HepG2 (cell line): ENCODE measurements at regions not wholly inside any gene's neighbourhood (a gene's known extent, or its start where the extent isn't known, plus 50 kb on each side); places are given as distances from the start of the nearest gene placed in this dataset.

Experiments used
- ATAC-seq: fragments of 200-7000 bp; cut with Tn5 transposase; 3 replicates; pipeline ENCODE4 v1.9.1; 2020; ENCODE audit warnings: mild to moderate bottlenecking, moderate library complexity
- BruUV-seq: library from RNA; stranded (reverse); fragments of 400-500 nt; replicated peaks from 2 replicates; lab custom pipeline; 2021; lab: Mats Ljungman, UMichigan
- CTCF ChIA-PET: fragments of 300-600 bp; formaldehyde crosslinking; extraction: SDS; loops from one replicate; lab custom pipeline; 2021; ENCODE audit warnings: low total read pairs, inconsistent platforms, low intra/inter-chr PET ratio; lab: Yijun Ruan, JAX
- POLR2A ChIA-PET: fragments of 350-600 bp; sonication (Branson Sonifier 250); formaldehyde crosslinking; loops from one replicate; lab custom pipeline; 2020; ENCODE audit warnings: antibody characterized with exemption, inconsistent platforms; lab: Yijun Ruan, JAX
- DNase-seq: peaks from one replicate; pipeline ENCODE4 v3.0.0-alpha.2; 2015; ENCODE audit warnings: low spot score
- FAIRE-seq: peaks from 3 replicates; lab custom pipeline; 2011; peaks lifted over from hg19 to GRCh38; lab: Jason Lieb, UNC
- H2AFZ ChIP-seq: one replicate; pipeline ENCODE4 v1.6.1; 2011; ENCODE audit warnings: low read length, inconsistent platforms
- H3K27ac ChIP-seq: fragments of 300-600 bp; 3 replicates; pipeline ENCODE4 v1.8.0; 2011; ENCODE audit warnings: mixed run types, mild to moderate bottlenecking, mixed read lengths, low read length, inconsistent platforms; ENCODE audit not compliant: insufficient read depth; ENCODE audit errors: extremely low read length
- H3K27me3 ChIP-seq, 2 experiments: fragments of 200-600 bp in 1 of 2; 2 replicates in 1 of 2; 3 replicates in 1 of 2; pipeline versions ENCODE4 v1.6.0 to v1.8.0; 2011; ENCODE audit warnings: low read length in 2 of 2, mild to moderate bottlenecking in 2 of 2, moderate library complexity in 2 of 2, inconsistent platforms in 1 of 2; ENCODE audit not compliant: insufficient read depth in 2 of 2, control insufficient read depth in 1 of 2
- H3K36me3 ChIP-seq, 2 experiments: fragments of 200-600 bp in 1 of 2; replicated peaks in 1 of 2; 2 replicates in 1 of 2; 3 replicates in 1 of 2; pipeline versions ENCODE4 v1.5.1 to v1.8.0; 2011; ENCODE audit warnings: low read length in 2 of 2, inconsistent platforms in 1 of 2; ENCODE audit not compliant: insufficient read depth in 2 of 2, control insufficient read depth in 1 of 2
- H3K4me1 ChIP-seq: 2 replicates; pipeline ENCODE4 v1.5.1; 2012; ENCODE audit warnings: low read length, inconsistent platforms; ENCODE audit not compliant: insufficient read depth
- H3K4me2 ChIP-seq: 2 replicates; pipeline ENCODE4 v1.6.0; 2011; ENCODE audit warnings: low read depth, low read length, inconsistent platforms
- H3K4me3 ChIP-seq, 3 experiments: fragments of 200-600 bp in 1 of 3; sonication (generic), shearing (Covaris generic) in 1 of 3; replicated peaks in 1 of 3; 2 replicates each; pipeline ENCODE4 v1.5.1; 2011 to 2016; ENCODE audit warnings: low read length in 3 of 3, inconsistent platforms in 2 of 3, low read depth in 2 of 3, mild to moderate bottlenecking in 2 of 3, control low read depth in 1 of 3, mixed read lengths in 1 of 3; ENCODE audit not compliant: insufficient read depth in 1 of 3
- H3K79me2 ChIP-seq: one replicate; pipeline ENCODE4 v1.6.1; 2011; ENCODE audit warnings: low read length, inconsistent platforms; ENCODE audit not compliant: insufficient read depth
- H3K9ac ChIP-seq: 2 replicates; pipeline ENCODE4 v1.6.0; 2011; ENCODE audit warnings: mild to moderate bottlenecking, low read depth, low read length, inconsistent platforms; ENCODE audit not compliant: insufficient read depth
- H3K9me3 ChIP-seq: 2 replicates; pipeline ENCODE4 v1.5.1; 2012; ENCODE audit warnings: mild to moderate bottlenecking, low read length
- H4K20me1 ChIP-seq: 2 replicates; pipeline ENCODE4 v1.6.0; 2011; ENCODE audit warnings: inconsistent platforms, mild to moderate bottlenecking, low read length, moderate library complexity; ENCODE audit not compliant: insufficient read depth
- ARNT2 ChIP-seq: sonication (generic); formaldehyde crosslinking; IDR thresholded peaks from 2 replicates; pipeline ENCODE4 v1.8.0; 2022; ENCODE audit warnings: mild to moderate bottlenecking, low read depth, missing genetic modification reagents, moderate library complexity
- CEBPG ChIP-seq: IDR thresholded peaks from 2 replicates; pipeline ENCODE4 v1.6.1; 2016
- CHD2 ChIP-seq: IDR thresholded peaks from 2 replicates; pipeline ENCODE4 v1.6.1; 2011; ENCODE audit warnings: low read depth, low read length, improper control_type of control experiment
- FOXM1 ChIP-seq: sonication (generic); formaldehyde crosslinking; IDR thresholded peaks from 2 replicates; pipeline ENCODE4 v1.5.0; 2020; ENCODE audit warnings: missing genetic modification reagents
- HMG20A ChIP-seq: IDR thresholded peaks from 2 replicates; pipeline ENCODE4 v1.6.1; 2016; ENCODE audit warnings: borderline replicate concordance
- NFRKB ChIP-seq: fragments of 450-650 bp; IDR thresholded peaks from 2 replicates; pipeline ENCODE4 v1.6.1; 2017
- PHF21A ChIP-seq: sonication (generic); formaldehyde crosslinking; IDR thresholded peaks from 2 replicates; pipeline ENCODE4 v1.5.0; 2020; ENCODE audit warnings: mild to moderate bottlenecking, missing genetic modification reagents
- RFXAP ChIP-seq: sonication (generic); formaldehyde crosslinking; IDR thresholded peaks from 2 replicates; pipeline ENCODE4 v1.4.0; 2020; ENCODE audit warnings: missing genetic modification reagents, borderline replicate concordance
- ZNF136 ChIP-seq: sonication (generic); formaldehyde crosslinking; IDR thresholded peaks from 2 replicates; pipeline ENCODE4 v1.8.1; 2022; ENCODE audit warnings: low read depth, mild to moderate bottlenecking, moderate library complexity, missing genetic modification reagents
- ZNF235 ChIP-seq: sonication (generic); formaldehyde crosslinking; IDR thresholded peaks from 2 replicates; pipeline ENCODE4 v1.8.1; 2023; ENCODE audit warnings: mild to moderate bottlenecking, missing genetic modification reagents, borderline replicate concordance
- ZNF251 ChIP-seq: sonication (generic); formaldehyde crosslinking; IDR thresholded peaks from 2 replicates; pipeline ENCODE4 v1.9.0; 2021; ENCODE audit warnings: mild to moderate bottlenecking, missing genetic modification reagents
- ZNF644 ChIP-seq: IDR thresholded peaks from 2 replicates; pipeline ENCODE4 v1.6.1; 2016; ENCODE audit warnings: low read depth
- ZNF737 ChIP-seq: sonication (generic); formaldehyde crosslinking; IDR thresholded peaks from 2 replicates; pipeline ENCODE4 v1.5.0; 2020; ENCODE audit warnings: missing genetic modification reagents, mild to moderate bottlenecking, borderline replicate concordance
- WGBS: methylation state at CpG from one replicate; pipeline ENCODE4 v1.1.6; 2017; ENCODE audit warnings: low lambda C conversion rate; 5-methylcytosine and 5-hydroxymethylcytosine counted together
- in situ Hi-C: cut with HindIII; loops from 2 replicates; pipeline ENCODE4 v1.10.0; 2017; ENCODE audit warnings: low pct_unique_long_range_greater_than_20kb; ENCODE audit not compliant: extremely low pct_ligation_motif_present
- intact Hi-C: fragments of 100-400 bp; cut with micrococcal nuclease; formaldehyde crosslinking; loops from one replicate; pipeline ENCODE4 v1.10.0; 2022; ENCODE audit not compliant: unreplicated experiment
- TF ChIP-seq, protein P1 (sequence below): sonication (generic); formaldehyde crosslinking; IDR thresholded peaks from 2 replicates; pipeline ENCODE4 v1.4.0; 2020; ENCODE audit warnings: missing genetic modification reagents
- TF ChIP-seq, protein P2 (sequence below): sonication (generic); formaldehyde crosslinking; IDR thresholded peaks from 2 replicates; pipeline ENCODE4 v1.9.0; 2021; ENCODE audit warnings: missing genetic modification reagents, mild to moderate bottlenecking, borderline replicate concordance
- TF ChIP-seq, protein P3 (sequence below): sonication (generic); formaldehyde crosslinking; IDR thresholded peaks from 2 replicates; pipeline ENCODE4 v1.5.0; 2020; ENCODE audit warnings: mild to moderate bottlenecking, missing genetic modification reagents, borderline replicate concordance

DNA sequence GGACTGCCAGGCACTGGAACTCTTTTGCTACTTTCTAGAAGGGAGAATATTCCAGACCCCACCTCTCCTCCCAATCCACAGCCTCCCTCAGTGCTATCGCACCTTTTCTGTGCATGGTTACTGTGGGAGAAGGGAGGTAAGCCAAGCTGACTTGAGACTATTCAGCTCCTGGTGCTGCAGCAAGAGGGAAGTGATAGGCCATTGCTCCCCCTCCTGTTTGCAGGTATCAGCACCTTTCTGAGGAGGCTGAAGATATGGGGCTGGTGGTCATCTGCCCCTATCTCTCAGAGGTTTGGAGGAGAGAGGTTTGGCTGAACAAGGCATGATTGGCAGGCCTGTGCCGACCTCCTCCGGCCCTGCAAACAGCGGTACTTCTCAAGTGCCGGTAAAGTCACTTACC is 103.3 kb upstream of the GATB start:
- no TSS peak for BruUV-seq
- POLR2A ChIA-PET = no interaction called here
- no peaks in the 10 kb centered on the region for H4K20me1 ChIP-seq
- in situ Hi-C loops = no loop called here
- no peaks in the 10 kb centered on the region for H3K36me3 ChIP-seq
- no peaks in the 10 kb centered on the region; the same call in 1 of the 2 replicates for H3K9me3 ChIP-seq
- intact Hi-C loops = no loop called here
- no peak for ATAC-seq
- no peak overlapping the region for H3K27ac ChIP-seq
- peaks cover 2 to 23% of the 10 kb centered on the region in 2 experiments; a peak in 2 of 5 replicates for H3K27me3 ChIP-seq
- 65% methylated on average over 4 of the region's 5 CpGs for WGBS
- CTCF ChIA-PET = no interaction called here
- no peak overlapping the region for H3K9ac ChIP-seq
- no peaks in the 10 kb centered on the region for H3K79me2 ChIP-seq
- no peak for FAIRE-seq
- H2AFZ ChIP-seq = no peak overlapping the region
- H3K4me3 ChIP-seq = no peak overlapping the region
- DNase-seq = no peak
- no peak for TF ChIP-seq ZNF737 (CRISPR knock-in tag)
- no peak for TF ChIP-seq CEBPG (CRISPR knock-in tag)
- TF ChIP-seq, protein P1, sequence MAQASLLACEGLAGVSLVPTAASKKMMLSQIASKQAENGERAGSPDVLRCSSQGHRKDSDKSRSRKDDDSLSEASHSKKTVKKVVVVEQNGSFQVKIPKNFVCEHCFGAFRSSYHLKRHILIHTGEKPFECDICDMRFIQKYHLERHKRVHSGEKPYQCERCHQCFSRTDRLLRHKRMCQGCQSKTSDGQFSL (CRISPR knock-in tag) = no peak
- TF ChIP-seq ZNF644 = no peak
- TF ChIP-seq RFXAP (CRISPR knock-in tag) = no peak
- TF ChIP-seq, protein P2, sequence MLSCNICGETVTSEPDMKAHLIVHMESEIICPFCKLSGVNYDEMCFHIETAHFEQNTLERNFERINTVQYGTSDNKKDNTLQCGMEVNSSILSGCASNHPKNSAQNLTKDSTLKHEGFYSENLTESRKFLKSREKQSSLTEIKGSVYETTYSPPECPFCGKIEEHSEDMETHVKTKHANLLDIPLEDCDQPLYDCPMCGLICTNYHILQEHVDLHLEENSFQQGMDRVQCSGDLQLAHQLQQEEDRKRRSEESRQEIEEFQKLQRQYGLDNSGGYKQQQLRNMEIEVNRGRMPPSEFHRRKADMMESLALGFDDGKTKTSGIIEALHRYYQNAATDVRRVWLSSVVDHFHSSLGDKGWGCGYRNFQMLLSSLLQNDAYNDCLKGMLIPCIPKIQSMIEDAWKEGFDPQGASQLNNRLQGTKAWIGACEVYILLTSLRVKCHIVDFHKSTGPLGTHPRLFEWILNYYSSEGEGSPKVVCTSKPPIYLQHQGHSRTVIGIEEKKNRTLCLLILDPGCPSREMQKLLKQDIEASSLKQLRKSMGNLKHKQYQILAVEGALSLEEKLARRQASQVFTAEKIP (CRISPR knock-in tag) = no peak
- no peak for TF ChIP-seq ZNF235 (CRISPR knock-in tag)
- TF ChIP-seq FOXM1 (CRISPR knock-in tag) = no peak
- TF ChIP-seq ZNF136 (CRISPR knock-in tag) = no peak
- TF ChIP-seq NFRKB = no peak
- no peak for TF ChIP-seq ZNF251 (CRISPR knock-in tag)
- TF ChIP-seq PHF21A (CRISPR knock-in tag) = no peak
- TF ChIP-seq, protein P3, sequence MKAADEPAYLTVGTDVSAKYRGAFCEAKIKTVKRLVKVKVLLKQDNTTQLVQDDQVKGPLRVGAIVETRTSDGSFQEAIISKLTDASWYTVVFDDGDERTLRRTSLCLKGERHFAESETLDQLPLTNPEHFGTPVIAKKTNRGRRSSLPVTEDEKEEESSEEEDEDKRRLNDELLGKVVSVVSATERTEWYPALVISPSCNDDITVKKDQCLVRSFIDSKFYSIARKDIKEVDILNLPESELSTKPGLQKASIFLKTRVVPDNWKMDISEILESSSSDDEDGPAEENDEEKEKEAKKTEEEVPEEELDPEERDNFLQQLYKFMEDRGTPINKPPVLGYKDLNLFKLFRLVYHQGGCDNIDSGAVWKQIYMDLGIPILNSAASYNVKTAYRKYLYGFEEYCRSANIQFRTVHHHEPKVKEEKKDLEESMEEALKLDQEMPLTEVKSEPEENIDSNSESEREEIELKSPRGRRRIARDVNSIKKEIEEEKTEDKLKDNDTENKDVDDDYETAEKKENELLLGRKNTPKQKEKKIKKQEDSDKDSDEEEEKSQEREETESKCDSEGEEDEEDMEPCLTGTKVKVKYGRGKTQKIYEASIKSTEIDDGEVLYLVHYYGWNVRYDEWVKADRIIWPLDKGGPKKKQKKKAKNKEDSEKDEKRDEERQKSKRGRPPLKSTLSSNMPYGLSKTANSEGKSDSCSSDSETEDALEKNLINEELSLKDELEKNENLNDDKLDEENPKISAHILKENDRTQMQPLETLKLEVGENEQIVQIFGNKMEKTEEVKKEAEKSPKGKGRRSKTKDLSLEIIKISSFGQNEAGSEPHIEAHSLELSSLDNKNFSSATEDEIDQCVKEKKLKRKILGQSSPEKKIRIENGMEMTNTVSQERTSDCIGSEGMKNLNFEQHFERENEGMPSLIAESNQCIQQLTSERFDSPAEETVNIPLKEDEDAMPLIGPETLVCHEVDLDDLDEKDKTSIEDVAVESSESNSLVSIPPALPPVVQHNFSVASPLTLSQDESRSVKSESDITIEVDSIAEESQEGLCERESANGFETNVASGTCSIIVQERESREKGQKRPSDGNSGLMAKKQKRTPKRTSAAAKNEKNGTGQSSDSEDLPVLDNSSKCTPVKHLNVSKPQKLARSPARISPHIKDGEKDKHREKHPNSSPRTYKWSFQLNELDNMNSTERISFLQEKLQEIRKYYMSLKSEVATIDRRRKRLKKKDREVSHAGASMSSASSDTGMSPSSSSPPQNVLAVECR (CRISPR knock-in tag) = no peak
- TF ChIP-seq CHD2 = no peak
- TF ChIP-seq ARNT2 (CRISPR knock-in tag) = no peak
- no peak for TF ChIP-seq HMG20A
- no peak overlapping the region for H3K4me2 ChIP-seq
- H3K4me1 ChIP-seq = no peaks in the 10 kb centered on the region
